IMR-90 (cell line): ENCODE measurements at regions not wholly inside any gene's neighbourhood (a gene's known extent, or its start where the extent isn't known, plus 50 kb on each side); places are given as distances from the start of the nearest gene placed in this dataset.
A peak's percentile ranks its signal among the peaks of the same experiment; 100 is the strongest.

Source experiments
- ATAC-seq: fragments of 200-7000 bp; cut with Tn5 transposase; 2 replicates; pipeline ENCODE4 v1.9.1; 2020; ENCODE audit warnings: low read depth, mild to moderate bottlenecking, moderate library complexity
- BruUV-seq: library from RNA; stranded (reverse); fragments of 400-500 nt; replicated peaks from 2 replicates; lab custom pipeline; 2021; lab: Mats Ljungman, UMichigan
- CTCF ChIA-PET: fragments of 300-600 bp; formaldehyde crosslinking; extraction: SDS; loops from one replicate; lab custom pipeline; 2021; ENCODE audit warnings: antibody characterized with exemption; lab: Yijun Ruan, JAX
- POLR2A ChIA-PET: fragments of 300-600 bp; sonication (Branson Sonifier 250); formaldehyde crosslinking; loops from one replicate; lab custom pipeline; 2022; ENCODE audit warnings: antibody characterized with exemption; ENCODE audit not compliant: unreplicated experiment; lab: Charles Lee
- DNase-seq: peaks from one replicate; pipeline ENCODE4 v3.0.0; 2013
- H2AFZ ChIP-seq: replicated peaks from 2 replicates; pipeline ENCODE3; 2013; ENCODE audit warnings: low read length, mild to moderate bottlenecking; ENCODE audit not compliant: poor library complexity
- H2AK5ac ChIP-seq: 2 replicates; pipeline ENCODE4 v1.6.1; 2013; ENCODE audit warnings: low read depth, low read length, inconsistent platforms
- H2AK9ac ChIP-seq: replicated peaks from 2 replicates; pipeline ENCODE3; 2013; ENCODE audit warnings: mild to moderate bottlenecking, low read depth, low read length, moderate library complexity; ENCODE audit not compliant: poor library complexity
- H2BK120ac ChIP-seq: 2 replicates; pipeline ENCODE4 v1.6.1; 2013; ENCODE audit warnings: low read depth, low read length, inconsistent platforms
- H2BK15ac ChIP-seq: 3 replicates; pipeline ENCODE4 v1.6.1; 2013; ENCODE audit warnings: low read depth, low read length, inconsistent platforms
- H2BK20ac ChIP-seq: 2 replicates; pipeline ENCODE4 v1.6.1; 2013; ENCODE audit warnings: low read depth, mild to moderate bottlenecking, inconsistent platforms, low read length, moderate library complexity
- H2BK5ac ChIP-seq: 2 replicates; pipeline ENCODE4 v1.6.1; 2013; ENCODE audit warnings: mild to moderate bottlenecking, low read depth, low read length, inconsistent platforms; ENCODE audit not compliant: poor library complexity, severe bottlenecking
- H3K14ac ChIP-seq: replicated peaks from 2 replicates; pipeline ENCODE4 v1.6.1; 2013; ENCODE audit warnings: low read depth, low read length, inconsistent platforms
- H3K18ac ChIP-seq: 2 replicates; pipeline ENCODE4 v1.6.1; 2013; ENCODE audit warnings: low read depth, low read length, control low read depth
- H3K23ac ChIP-seq: 2 replicates; pipeline ENCODE4 v1.6.1; 2013; ENCODE audit warnings: low read depth, low read length, inconsistent platforms
- H3K27ac ChIP-seq: 2 replicates; pipeline ENCODE4 v1.5.1; 2013; ENCODE audit warnings: mild to moderate bottlenecking, control low read depth, low read length; ENCODE audit not compliant: insufficient read depth
- H3K27me3 ChIP-seq: 2 replicates; pipeline ENCODE4 v1.6.1; 2013; ENCODE audit warnings: low read length; ENCODE audit not compliant: control insufficient read depth, insufficient read depth
- H3K36me3 ChIP-seq: 2 replicates; pipeline ENCODE4 v1.6.1; 2013; ENCODE audit warnings: low read length, mixed read lengths; ENCODE audit not compliant: control insufficient read depth, insufficient read depth
- H3K4ac ChIP-seq: 2 replicates; pipeline ENCODE4 v1.6.1; 2013; ENCODE audit warnings: low read depth, low read length, inconsistent platforms
- H3K4me1 ChIP-seq: 2 replicates; pipeline ENCODE4 v1.6.1; 2013; ENCODE audit warnings: low read length, mixed read lengths; ENCODE audit not compliant: control insufficient read depth, insufficient read depth
- H3K4me2 ChIP-seq: 2 replicates; pipeline ENCODE4 v1.6.1; 2013; ENCODE audit warnings: low read depth, mild to moderate bottlenecking, control low read depth, low read length, moderate library complexity
- H3K4me3 ChIP-seq: 2 replicates; pipeline ENCODE4 v1.5.1; 2013; ENCODE audit warnings: low read depth, mild to moderate bottlenecking, control low read depth, low read length, moderate library complexity; ENCODE audit not compliant: insufficient read depth
- H3K56ac ChIP-seq: 2 replicates; pipeline ENCODE4 v1.6.1; 2013; ENCODE audit warnings: low read length, inconsistent platforms; ENCODE audit not compliant: insufficient read depth; ENCODE audit errors: extremely low read depth
- H3K79me1 ChIP-seq, 2 experiments: 2 replicates each; pipeline ENCODE4 v1.6.1; 2013; ENCODE audit warnings: low read length in 2 of 2, inconsistent platforms in 1 of 2, low read depth in 1 of 2
- H3K9ac ChIP-seq: 2 replicates; pipeline ENCODE4 v1.6.1; 2013; ENCODE audit warnings: low read depth, low read length, control low read depth
- H3K9me1 ChIP-seq: 2 replicates; pipeline ENCODE4 v1.6.1; 2013; ENCODE audit warnings: low read length, inconsistent platforms; ENCODE audit not compliant: insufficient read depth
- H3K9me3 ChIP-seq: 2 replicates; pipeline ENCODE4 v1.6.1; 2013; ENCODE audit warnings: low read length; ENCODE audit not compliant: control insufficient read depth, insufficient read depth
- H4K20me1 ChIP-seq: 2 replicates; pipeline ENCODE4 v1.6.1; 2013; ENCODE audit warnings: low read length, inconsistent platforms; ENCODE audit not compliant: insufficient read depth
- H4K5ac ChIP-seq: 2 replicates; pipeline ENCODE4 v1.6.1; 2013; ENCODE audit warnings: mild to moderate bottlenecking, low read depth, low read length, control low read depth
- H4K8ac ChIP-seq, 2 experiments: 2 replicates each; pipeline ENCODE4 v1.6.1; 2013; ENCODE audit warnings: low read depth in 2 of 2, low read length in 2 of 2, control low read depth in 1 of 2, inconsistent platforms in 1 of 2
- H4K91ac ChIP-seq: 2 replicates; pipeline ENCODE4 v1.6.1; 2013; ENCODE audit warnings: low read depth, low read length, inconsistent platforms; ENCODE audit not compliant: insufficient read depth
- ELK1 ChIP-seq: fragments of 150-350 bp; IDR thresholded peaks from 2 replicates; pipeline ENCODE4 v1.6.1; 2016; ENCODE audit warnings: low read depth, mild to moderate bottlenecking, low read length, moderate library complexity, borderline replicate concordance
- MAFK ChIP-seq: IDR thresholded peaks from 2 replicates; pipeline ENCODE4 v1.6.1; 2012; ENCODE audit warnings: low read depth, low read length, improper control_type of control experiment
- MAZ ChIP-seq: IDR thresholded peaks from 2 replicates; pipeline ENCODE4 v1.6.1; 2012; ENCODE audit warnings: low read depth, mild to moderate bottlenecking, low read length, improper control_type of control experiment, moderate library complexity, borderline replicate concordance
- POLR2A ChIP-seq: IDR thresholded peaks from 2 replicates; pipeline ENCODE4 v1.6.1; 2012; ENCODE audit warnings: mild to moderate bottlenecking, low read depth, low read length
- RCOR1 ChIP-seq: IDR thresholded peaks from 2 replicates; pipeline ENCODE4 v1.6.1; 2012; ENCODE audit warnings: mild to moderate bottlenecking, low read length, improper control_type of control experiment; ENCODE audit not compliant: insufficient replicate concordance
- SMC3 ChIP-seq: fragments of 150-350 bp; IDR thresholded peaks from 2 replicates; pipeline ENCODE4 v1.6.1; 2016; ENCODE audit warnings: low read depth, mild to moderate bottlenecking, antibody characterized with exemption, low read length, moderate library complexity
- WGBS, 2 experiments: methylation state at CpG; one replicate each; pipeline versions ENCODE4 v1.1.5 to v1.1.7; 2013; ENCODE audit warnings: missing lambda C conversion rate in 2 of 2; ENCODE audit not compliant: insufficient read length in 1 of 2; ENCODE audit errors: extremely low coverage in 2 of 2; 5-methylcytosine and 5-hydroxymethylcytosine counted together
- dilution Hi-C: fragments of 300-500 bp; cut with HindIII; formaldehyde crosslinking; loops from one replicate; pipeline ENCODE4 v1.14.3; 2018; ENCODE audit warnings: low sequenced_read_pairs; ENCODE audit not compliant: unreplicated experiment
- in situ Hi-C: fragments of 300-500 bp; cut with MboI; formaldehyde crosslinking; loops from 3 replicates; pipeline ENCODE4 v1.14.3; 2019; ENCODE audit warnings: low sequenced_read_pairs, inconsistent platforms, mixed read lengths
- intact Hi-C: fragments of 100-400 bp; cut with micrococcal nuclease; formaldehyde crosslinking; loops from 2 replicates; pipeline ENCODE4 v1.10.0; 2022

GRCh38 chr5:96062836-96063235 lies 101.2 kb upstream of the ELL2 start:
- Histone ChIP-seq H4K20me1 (no peaks in the 10 kb centered on the region), H2AK5ac (peak overlapping the region; percentile 73; the same call in 1 of the 2 replicates), H2BK15ac (peak overlapping the region; percentile 91), H3K79me1 (peaks cover 0 to 14% of the 10 kb centered on the region in 2 experiments; a peak in 3 of 4 replicates), H2BK120ac (peak overlapping the region; percentile 22), H3K27ac (no peak overlapping the region), H2AK9ac (no peak overlapping the region), H3K9me3 (no peaks in the 10 kb centered on the region), H2BK5ac (no peak overlapping the region), H2BK20ac (0 out of 2 replicates have a peak overlapping the region, but pooled peaks have one; percentile 5), H3K27me3 (no peaks in the 10 kb centered on the region), H3K4me1 (peaks cover 11% of the 10 kb centered on the region), H3K4ac (no peak overlapping the region; the same call in 1 of the 2 replicates), H3K9me1 (peaks cover 5% of the 10 kb centered on the region; the same call in 1 of the 2 replicates), H3K56ac (no peak overlapping the region), H3K4me3 (no peak overlapping the region), H4K91ac (peak overlapping the region; percentile 3; the same call in 1 of the 2 replicates), H3K18ac (no peak overlapping the region), H4K8ac (no peak overlapping the region), H3K9ac (no peak overlapping the region), H3K36me3 (no peaks in the 10 kb centered on the region), H3K4me2 (no peak overlapping the region), H3K23ac (no peak overlapping the region), H2AFZ (no peak overlapping the region), H3K14ac (0 out of 2 replicates have a peak overlapping the region, but pooled peaks have one; percentile 24), H4K5ac (no peak overlapping the region)
- ChIA-PET POLR2A (no interaction called here), CTCF (no interaction called here)
- no CpG with 5 or more reads among the region's 1 CpG for WGBS, 2 experiments
- in situ Hi-C loops = no loop called here
- no peak for DNase-seq
- dilution Hi-C loops = no loop called here
- intact Hi-C loops = no loop called here
- TF ChIP-seq MAZ (no peak), SMC3 (no peak), MAFK (no peak), ELK1 (no peak), RCOR1 (no peak), POLR2A (no peak)
- no peak for ATAC-seq
- no TSS peak for BruUV-seq
